ENCODE measurements at regions not wholly inside any gene's neighbourhood (a gene's known extent, or its start where the extent isn't known, plus 50 kb on each side); places are given as distances from the start of the nearest gene placed in this dataset.

DNA sequence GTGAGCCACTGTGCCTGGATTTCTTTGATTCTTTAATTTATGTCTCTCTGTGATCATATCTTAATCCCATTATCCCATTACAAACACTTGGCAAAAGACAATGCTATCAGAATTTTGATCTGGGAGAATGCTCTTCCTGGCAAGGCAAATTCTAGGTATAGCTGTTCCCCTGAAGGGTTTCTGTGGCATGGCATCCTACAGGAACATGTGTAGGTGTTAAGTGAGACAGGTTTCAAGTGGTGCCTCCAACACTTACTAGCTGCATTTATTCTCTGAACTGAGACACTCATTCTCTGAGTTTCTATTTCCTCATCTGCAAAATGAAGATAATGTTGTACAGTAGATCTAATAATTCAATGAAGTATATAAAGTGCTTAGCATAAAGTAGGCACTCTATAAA is 87.1 kb upstream of the CTTNBP2 start:
- no peak overlapping the region for H3K4me3 ChIP-seq (ENCODE audit: low read depth, low read length)
- TF ChIP-seq, protein P1, sequence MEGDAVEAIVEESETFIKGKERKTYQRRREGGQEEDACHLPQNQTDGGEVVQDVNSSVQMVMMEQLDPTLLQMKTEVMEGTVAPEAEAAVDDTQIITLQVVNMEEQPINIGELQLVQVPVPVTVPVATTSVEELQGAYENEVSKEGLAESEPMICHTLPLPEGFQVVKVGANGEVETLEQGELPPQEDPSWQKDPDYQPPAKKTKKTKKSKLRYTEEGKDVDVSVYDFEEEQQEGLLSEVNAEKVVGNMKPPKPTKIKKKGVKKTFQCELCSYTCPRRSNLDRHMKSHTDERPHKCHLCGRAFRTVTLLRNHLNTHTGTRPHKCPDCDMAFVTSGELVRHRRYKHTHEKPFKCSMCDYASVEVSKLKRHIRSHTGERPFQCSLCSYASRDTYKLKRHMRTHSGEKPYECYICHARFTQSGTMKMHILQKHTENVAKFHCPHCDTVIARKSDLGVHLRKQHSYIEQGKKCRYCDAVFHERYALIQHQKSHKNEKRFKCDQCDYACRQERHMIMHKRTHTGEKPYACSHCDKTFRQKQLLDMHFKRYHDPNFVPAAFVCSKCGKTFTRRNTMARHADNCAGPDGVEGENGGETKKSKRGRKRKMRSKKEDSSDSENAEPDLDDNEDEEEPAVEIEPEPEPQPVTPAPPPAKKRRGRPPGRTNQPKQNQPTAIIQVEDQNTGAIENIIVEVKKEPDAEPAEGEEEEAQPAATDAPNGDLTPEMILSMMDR (IDR thresholded peaks at IDR 0.05; ENCODE audit: borderline replicate concordance, insufficient read depth, low read depth, low read length): no peak

DNA sequence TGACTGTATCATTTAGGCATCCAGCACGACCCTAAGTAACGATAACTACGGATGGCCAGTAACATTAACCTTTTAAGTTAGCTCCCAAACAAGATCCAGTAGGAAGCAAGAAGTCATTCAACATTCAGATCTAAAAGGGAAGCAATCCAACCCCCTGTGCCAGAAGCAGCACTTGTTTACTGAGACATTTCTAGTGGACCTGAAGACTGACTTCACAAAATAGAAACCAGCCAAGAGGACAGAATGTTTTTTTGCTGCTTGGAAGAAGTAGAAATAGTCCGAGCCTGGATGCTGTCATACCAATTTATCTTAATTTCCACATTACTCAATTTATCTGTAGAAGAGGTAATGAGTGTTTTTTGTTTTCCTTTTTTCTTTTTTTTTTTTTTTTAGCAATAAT is 88.0 kb upstream of the CTTNBP2 start:
- TF ChIP-seq, protein P1 (IDR thresholded peaks at IDR 0.05; ENCODE audit: borderline replicate concordance, insufficient read depth, low read depth, low read length): no peak
- H3K4me3 ChIP-seq (ENCODE audit: low read depth, low read length): no peak overlapping the region

DNA sequence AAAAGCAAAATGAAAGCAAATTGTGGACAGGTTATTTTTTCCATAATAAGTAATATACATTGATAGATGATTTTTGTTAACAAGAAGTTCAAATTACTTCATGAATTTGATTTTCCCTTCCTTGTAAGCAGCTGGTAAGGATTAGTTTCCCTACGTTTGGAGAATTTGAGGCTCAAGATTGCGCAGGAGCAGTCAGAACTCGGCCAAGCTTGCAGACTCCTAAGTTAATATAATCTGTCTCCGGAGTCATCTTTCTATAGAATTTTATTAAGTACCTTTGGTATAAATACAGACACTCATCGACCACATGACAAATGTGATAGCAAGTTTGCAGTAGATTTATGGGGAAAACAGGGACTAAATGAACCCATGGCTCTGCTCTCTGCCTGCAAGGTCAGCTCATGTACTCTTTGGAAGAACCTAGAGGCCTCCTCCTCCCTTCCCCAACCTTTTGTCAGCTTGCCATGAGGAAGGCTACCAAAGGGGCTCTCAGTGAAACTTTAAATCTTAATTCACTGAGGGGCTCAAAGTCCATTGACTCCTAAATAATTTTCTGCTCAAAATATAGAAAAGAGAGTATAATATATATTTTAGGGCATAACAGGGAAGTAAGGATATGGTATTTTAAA is 89.2 kb upstream of the CTTNBP2 start:
- no peak overlapping the region for H3K4me3 ChIP-seq (ENCODE audit: low read depth, low read length)
- TF ChIP-seq, protein P1 (IDR thresholded peaks at IDR 0.05; ENCODE audit: borderline replicate concordance, insufficient read depth, low read depth, low read length): no peak

DNA sequence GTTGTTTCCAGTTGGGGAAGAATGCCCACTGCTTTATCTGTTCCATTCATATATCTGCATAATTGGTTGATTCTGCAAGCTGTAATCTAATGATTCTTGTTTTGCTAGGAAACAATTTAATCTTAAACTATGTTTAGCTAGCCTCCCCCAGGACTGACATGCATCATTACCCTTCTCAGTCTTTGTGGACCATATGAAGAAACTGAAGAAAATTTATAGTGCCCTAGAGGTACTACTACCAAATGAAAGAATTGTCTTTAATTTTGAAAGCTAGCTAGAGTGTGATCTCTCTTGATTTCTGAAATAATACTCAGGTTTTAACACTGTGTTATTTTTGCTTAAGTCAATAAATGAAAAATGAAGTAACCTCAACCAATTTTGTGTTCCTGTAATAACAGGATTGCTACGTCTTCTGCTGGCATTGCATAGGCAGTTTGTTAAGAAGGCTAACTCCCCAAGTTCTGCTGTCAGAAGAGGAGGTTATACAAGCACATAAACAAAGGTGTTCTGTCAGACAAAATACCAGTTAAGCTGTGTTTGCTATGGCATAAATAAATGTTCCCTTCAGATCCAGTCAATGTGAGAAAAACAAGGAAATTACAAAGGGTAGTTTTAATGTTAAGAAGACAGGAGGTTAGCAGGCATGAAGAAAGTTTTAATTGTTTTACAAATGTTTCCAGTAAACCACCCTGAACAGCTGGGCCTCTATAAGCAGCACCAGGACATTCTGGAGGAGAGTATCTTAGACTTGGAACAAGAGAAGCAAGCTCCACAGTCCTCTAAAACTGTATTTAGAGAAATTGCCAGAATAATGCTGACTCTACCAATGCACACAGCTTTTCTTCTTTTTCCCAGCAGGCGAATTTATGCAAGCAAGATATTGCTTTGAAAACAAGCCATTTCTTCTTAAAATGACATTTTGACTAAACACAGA is 90.3 kb upstream of the CTTNBP2 start:
- no peak overlapping the region for H3K4me3 ChIP-seq (ENCODE audit: low read depth, low read length)
- TF ChIP-seq, protein P1 (IDR thresholded peaks at IDR 0.05; ENCODE audit: borderline replicate concordance, insufficient read depth, low read depth, low read length): no peak

DNA sequence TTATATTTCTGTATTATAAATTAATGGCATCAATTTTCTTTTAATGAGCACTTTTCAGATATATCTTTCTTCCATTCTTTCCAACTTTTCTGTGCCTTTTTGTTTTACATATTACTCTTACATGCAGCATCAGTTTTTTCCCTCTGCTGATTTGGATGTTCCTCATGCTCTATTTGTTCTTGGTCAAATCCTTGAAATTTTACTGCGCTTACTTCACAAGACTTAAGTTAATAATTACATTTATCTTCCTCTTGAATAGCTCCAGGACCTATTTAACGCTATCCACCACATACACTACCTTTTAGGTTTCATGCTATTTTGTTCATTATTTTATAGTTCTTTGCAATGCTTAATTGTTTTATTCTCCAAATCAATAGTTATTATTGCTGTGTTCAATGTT is 97.6 kb upstream of the CTTNBP2 start:
- no peak overlapping the region for H3K4me3 ChIP-seq (ENCODE audit: low read depth, low read length)
- TF ChIP-seq, protein P1 (IDR thresholded peaks at IDR 0.05; ENCODE audit: borderline replicate concordance, insufficient read depth, low read depth, low read length): no peak

DNA sequence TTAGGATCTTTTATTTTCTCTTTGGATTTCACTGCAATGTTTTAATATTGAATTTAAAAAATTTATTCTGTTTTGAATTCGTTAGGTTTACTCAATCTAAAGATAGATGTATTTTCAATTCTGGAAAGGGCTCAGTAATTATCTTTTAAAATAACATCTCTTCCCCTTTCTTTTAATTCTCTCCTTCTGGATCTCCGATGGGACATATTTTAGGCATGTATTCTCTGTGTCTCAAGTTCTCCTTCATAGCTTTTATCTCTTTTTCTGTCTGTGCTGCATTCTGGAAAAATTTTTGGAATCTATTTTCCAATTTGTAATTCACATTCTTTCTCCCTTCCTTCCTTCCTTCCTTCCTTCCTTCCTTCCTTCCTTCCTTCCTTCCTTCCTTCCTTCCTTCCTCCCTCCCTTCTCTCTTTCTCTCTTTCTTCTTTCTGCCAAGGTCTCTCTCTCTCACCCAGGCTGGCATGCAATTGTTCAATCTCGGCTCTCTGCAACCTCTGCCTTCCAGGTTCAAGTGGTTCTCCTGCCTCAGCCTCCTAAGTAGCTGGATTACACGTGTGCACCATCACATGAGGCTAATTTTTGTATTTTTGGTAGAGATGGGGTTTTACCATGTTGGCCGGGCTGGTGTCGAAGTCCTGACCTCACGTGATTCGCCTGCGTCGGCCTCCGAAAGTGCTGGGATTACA is 98.5 kb upstream of the CTTNBP2 start:
- no peak overlapping the region for H3K4me3 ChIP-seq (ENCODE audit: low read depth, low read length)
- TF ChIP-seq, protein P1 (IDR thresholded peaks at IDR 0.05; ENCODE audit: borderline replicate concordance, insufficient read depth, low read depth, low read length): no peak

Data from GM12875 (cell line).